ENCODE measurements at regions not wholly inside any gene's neighbourhood (a gene's known extent, or its start where the extent isn't known, plus 50 kb on each side); places are given as distances from the start of the nearest gene placed in this dataset.

GRCh38 chr1:182200025-182200812, 138.7 kb upstream of the ZNF648 start:
- peaks cover 9% of the 10 kb centered on the region for H3K4me1 Mint-ChIP-seq (ENCODE audit: low read depth, unreplicated experiment)
- no peak for TF ChIP-seq CTCF (IDR thresholded peaks at IDR 0.05; ENCODE audit: unreplicated experiment)
- intact Hi-C loops (cut with micrococcal nuclease; ENCODE audit: unreplicated experiment), result no loop called here
- H3K36me3 Mint-ChIP-seq (ENCODE audit: insufficient read depth, unreplicated experiment), result no peaks in the 10 kb centered on the region
- CTCF ChIA-PET, result interaction anchor here (1.0 kb wide), 1 partner anchor 119 kb away, joined by 3 read pairs; no protein-coding TSS in a partner anchor
- no TSS peak for BruUV-seq (replicated peaks)
- H3K27me3 Mint-ChIP-seq (ENCODE audit: unreplicated experiment), result no peaks in the 10 kb centered on the region
- no peak overlapping the region for H3K27ac Mint-ChIP-seq (ENCODE audit: unreplicated experiment)
- H3K4me3 Mint-ChIP-seq (ENCODE audit: low read depth, unreplicated experiment), result no peak overlapping the region
- no peak for DNase-seq
- H3K9me3 Mint-ChIP-seq (ENCODE audit: low read depth, unreplicated experiment), result peaks cover 3% of the 10 kb centered on the region

GRCh38 chr1:182198006-182198605, 136.6 kb upstream of the ZNF648 start:
- H3K36me3 Mint-ChIP-seq (ENCODE audit: insufficient read depth, unreplicated experiment), result no peaks in the 10 kb centered on the region
- intact Hi-C loops (cut with micrococcal nuclease; ENCODE audit: unreplicated experiment), result loop anchor here (1.0 kb wide), 2 partner anchors 55 to 113 kb away; no protein-coding TSS in a partner anchor
- peak; percentile 16 for DNase-seq
- no peak for TF ChIP-seq CTCF (IDR thresholded peaks at IDR 0.05; ENCODE audit: unreplicated experiment)
- CTCF ChIA-PET, result interaction anchor here (0.8 to 2.5 kb wide), 8 partner anchors 14 to 199 kb away, joined by 3 to 26 read pairs (median 4); no protein-coding TSS in a partner anchor
- no peak overlapping the region for H3K27ac Mint-ChIP-seq (ENCODE audit: unreplicated experiment)
- H3K4me1 Mint-ChIP-seq (ENCODE audit: low read depth, unreplicated experiment), result peaks cover 9% of the 10 kb centered on the region
- peaks cover 3% of the 10 kb centered on the region for H3K9me3 Mint-ChIP-seq (ENCODE audit: low read depth, unreplicated experiment)
- BruUV-seq (replicated peaks), result no TSS peak
- H3K4me3 Mint-ChIP-seq (ENCODE audit: low read depth, unreplicated experiment), result no peak overlapping the region
- H3K27me3 Mint-ChIP-seq (ENCODE audit: unreplicated experiment), result no peaks in the 10 kb centered on the region

- no peak overlapping the region for H3K4me3 Mint-ChIP-seq (ENCODE audit: low read depth, unreplicated experiment)
- H3K27ac Mint-ChIP-seq (ENCODE audit: unreplicated experiment), result no peak overlapping the region
- no peaks in the 10 kb centered on the region for H3K36me3 Mint-ChIP-seq (ENCODE audit: insufficient read depth, unreplicated experiment)
- no TSS peak for BruUV-seq (replicated peaks)
- DNase-seq, result no peak
- H3K4me1 Mint-ChIP-seq (ENCODE audit: low read depth, unreplicated experiment), result peaks cover 9% of the 10 kb centered on the region
- H3K27me3 Mint-ChIP-seq (ENCODE audit: unreplicated experiment), result no peaks in the 10 kb centered on the region
- peaks cover 3% of the 10 kb centered on the region for H3K9me3 Mint-ChIP-seq (ENCODE audit: low read depth, unreplicated experiment)
- CTCF ChIA-PET, result interaction anchor here (0.6 to 2.5 kb wide), 8 partner anchors 13 to 200 kb away, joined by 3 to 26 read pairs (median 4); no protein-coding TSS in a partner anchor
- TF ChIP-seq CTCF (IDR thresholded peaks at IDR 0.05; ENCODE audit: unreplicated experiment), result no peak
- intact Hi-C loops (cut with micrococcal nuclease; ENCODE audit: unreplicated experiment), result no loop called here
Observed at GRCh38 chr1:182196897-182197870, 135.7 kb upstream of the ZNF648 start.

- Mint-ChIP-seq H3K27ac (ENCODE audit: unreplicated experiment) (no peak overlapping the region), H3K9me3 (ENCODE audit: low read depth, unreplicated experiment) (peaks cover 3% of the 10 kb centered on the region), H3K4me3 (ENCODE audit: low read depth, unreplicated experiment) (no peak overlapping the region), H3K36me3 (ENCODE audit: insufficient read depth, unreplicated experiment) (no peaks in the 10 kb centered on the region), H3K27me3 (ENCODE audit: unreplicated experiment) (no peaks in the 10 kb centered on the region), H3K4me1 (ENCODE audit: low read depth, unreplicated experiment) (peaks cover 9% of the 10 kb centered on the region)
- CTCF ChIA-PET, result no interaction called here
- no peak for DNase-seq
- no TSS peak for BruUV-seq (replicated peaks)
- intact Hi-C loops (cut with micrococcal nuclease; ENCODE audit: unreplicated experiment), result no loop called here
- TF ChIP-seq CTCF (IDR thresholded peaks at IDR 0.05; ENCODE audit: unreplicated experiment), result no peak
Observed at GRCh38 chr1:182195733-182196132, 134.2 kb upstream of the ZNF648 start.

All from Calu3 (cell line).